Erythroblast (primary cell): ENCODE measurements at regions not wholly inside any gene's neighbourhood (a gene's known extent, or its start where the extent isn't known, plus 50 kb on each side); places are given as distances from the start of the nearest gene placed in this dataset.

Experiments used
- DNase-seq, 2 experiments: peaks; one replicate each; lab custom pipeline; 2025; lab: John Stamatoyannopoulos, UW
- GATA1 ChIP-seq: IDR thresholded peaks from 2 replicates; pipeline ENCODE4 v1.6.1; 2011; ENCODE audit warnings: low read depth, mild to moderate bottlenecking, control low read depth, low read length, moderate library complexity
- POLR2A ChIP-seq: IDR thresholded peaks from 2 replicates; pipeline ENCODE4 v1.6.1; 2011; ENCODE audit warnings: mild to moderate bottlenecking, low read length

DNA sequence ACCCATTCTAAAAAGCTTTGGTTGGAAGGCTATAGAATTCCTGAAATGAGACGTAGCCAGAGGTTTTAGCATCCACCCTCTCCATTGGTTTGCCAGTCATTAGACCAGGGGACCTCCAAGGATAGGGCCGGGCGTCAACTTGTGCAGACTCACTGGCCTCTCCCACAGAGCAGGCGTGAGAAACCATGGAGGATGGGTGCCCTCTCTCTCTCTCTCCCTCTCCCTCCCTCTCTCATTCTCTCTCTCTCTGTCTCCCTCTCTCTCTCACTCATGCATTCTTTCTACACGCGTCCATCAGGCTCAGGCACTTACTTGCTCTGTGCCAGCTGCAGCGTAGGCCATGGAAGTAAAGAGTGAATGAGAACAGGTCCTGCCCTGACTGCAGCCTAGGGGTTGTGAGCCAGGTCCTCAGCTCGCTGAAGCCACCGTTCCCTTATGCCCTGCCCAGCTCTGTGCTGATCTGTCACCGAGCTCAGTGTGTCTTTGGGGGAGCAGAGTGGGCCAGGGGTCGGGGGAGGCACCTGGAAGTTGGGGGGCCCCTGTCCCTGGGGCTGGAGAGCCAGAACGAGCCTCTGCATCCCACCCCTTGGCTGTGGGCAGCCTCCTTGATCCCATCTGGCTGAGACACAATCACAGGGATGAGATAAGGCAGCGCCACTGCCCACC, 304.4 kb upstream of the HS6ST1 start:
- TF ChIP-seq GATA1 (no peak), POLR2A (no peak)
- no peak for DNase-seq

DNA sequence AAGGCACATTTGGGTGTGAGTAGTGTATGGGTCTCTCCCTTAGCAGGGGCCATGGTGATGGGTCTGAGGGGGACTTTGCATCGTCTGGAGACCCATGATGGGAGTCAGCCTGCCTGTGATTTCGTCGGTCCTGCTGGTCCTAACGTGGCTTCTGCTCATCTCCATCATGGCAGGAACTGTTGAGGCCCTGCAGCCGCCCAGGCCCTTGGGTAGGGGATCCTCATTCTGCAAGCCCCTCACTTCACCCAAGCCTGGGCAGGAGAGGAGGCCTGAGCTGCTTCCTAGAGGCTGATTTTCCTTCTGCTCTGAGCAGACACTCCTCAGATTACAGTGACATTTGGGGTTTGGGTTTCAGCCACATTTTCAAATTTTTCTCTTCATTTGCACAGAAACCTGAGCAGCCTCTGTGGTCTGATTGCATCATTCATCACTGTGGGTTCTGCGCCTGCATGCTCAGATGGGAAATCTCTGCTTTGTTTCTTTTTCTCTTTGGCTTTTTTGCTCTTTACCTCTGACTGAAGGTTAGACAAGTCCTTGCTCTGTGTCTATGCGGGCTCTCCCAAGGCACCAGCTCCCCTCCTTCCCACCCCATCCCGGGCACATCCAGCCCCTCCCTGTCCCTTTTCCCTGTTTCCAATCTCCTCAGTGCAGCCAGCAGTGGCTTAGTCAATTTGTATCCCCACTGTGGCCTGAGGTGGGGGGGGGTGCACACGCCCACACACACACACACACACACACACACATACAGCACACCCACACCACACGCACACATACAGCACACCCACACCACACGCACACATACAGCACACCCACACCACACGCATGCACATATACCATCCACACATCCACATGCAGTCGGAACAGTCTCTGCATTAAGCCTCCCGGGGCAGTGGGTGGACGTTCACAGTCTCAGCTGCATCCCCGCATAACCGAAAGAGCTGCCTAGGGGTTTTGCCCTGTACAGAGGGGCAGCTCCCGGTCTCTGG, 305.4 kb upstream of the HS6ST1 start:
- no peak for DNase-seq
- TF ChIP-seq POLR2A: no peak
- no peak for TF ChIP-seq GATA1

DNA sequence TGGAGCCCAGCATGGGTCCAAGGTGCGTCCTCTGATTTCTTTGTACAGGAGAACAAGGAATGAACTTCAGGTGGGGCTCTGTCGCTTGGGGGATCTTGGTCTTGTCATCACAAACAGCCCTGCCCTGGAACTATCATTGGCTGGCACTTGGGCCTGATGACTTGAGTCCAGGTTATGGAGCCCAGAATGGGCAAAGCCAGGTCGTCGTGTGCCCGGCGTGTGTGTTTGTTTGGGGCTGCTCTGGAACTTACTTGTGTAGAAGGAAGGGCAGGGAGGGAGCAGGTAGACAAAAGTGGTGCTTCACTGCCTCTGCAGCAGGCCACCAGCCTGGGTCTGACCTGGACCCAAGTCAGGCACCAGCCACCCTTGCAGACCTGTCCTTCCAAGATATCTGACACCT, 306.3 kb upstream of the HS6ST1 start:
- no peak for DNase-seq
- TF ChIP-seq GATA1: no peak
- TF ChIP-seq POLR2A: no peak

DNA sequence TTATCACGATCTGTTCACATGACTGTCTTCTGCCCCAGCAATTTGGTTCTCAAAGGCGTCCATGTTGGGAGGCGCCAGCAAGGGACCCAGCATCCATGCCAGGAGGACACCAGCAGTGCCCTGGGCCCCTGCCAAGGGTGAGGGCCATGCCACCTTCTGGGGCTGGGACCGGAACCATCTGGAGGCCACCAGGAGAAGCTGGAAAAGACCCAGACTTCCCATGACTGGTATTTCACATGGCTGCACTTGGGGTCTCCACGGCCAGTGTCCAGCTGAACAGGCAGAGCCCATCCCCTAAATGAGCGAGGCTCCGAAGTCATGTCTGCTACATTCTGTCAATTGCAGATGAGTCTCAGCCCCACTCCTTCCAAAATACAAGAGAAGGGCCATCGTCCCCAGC, 306.8 kb upstream of the HS6ST1 start:
- TF ChIP-seq GATA1: no peak
- TF ChIP-seq POLR2A: no peak
- no peak for DNase-seq

DNA sequence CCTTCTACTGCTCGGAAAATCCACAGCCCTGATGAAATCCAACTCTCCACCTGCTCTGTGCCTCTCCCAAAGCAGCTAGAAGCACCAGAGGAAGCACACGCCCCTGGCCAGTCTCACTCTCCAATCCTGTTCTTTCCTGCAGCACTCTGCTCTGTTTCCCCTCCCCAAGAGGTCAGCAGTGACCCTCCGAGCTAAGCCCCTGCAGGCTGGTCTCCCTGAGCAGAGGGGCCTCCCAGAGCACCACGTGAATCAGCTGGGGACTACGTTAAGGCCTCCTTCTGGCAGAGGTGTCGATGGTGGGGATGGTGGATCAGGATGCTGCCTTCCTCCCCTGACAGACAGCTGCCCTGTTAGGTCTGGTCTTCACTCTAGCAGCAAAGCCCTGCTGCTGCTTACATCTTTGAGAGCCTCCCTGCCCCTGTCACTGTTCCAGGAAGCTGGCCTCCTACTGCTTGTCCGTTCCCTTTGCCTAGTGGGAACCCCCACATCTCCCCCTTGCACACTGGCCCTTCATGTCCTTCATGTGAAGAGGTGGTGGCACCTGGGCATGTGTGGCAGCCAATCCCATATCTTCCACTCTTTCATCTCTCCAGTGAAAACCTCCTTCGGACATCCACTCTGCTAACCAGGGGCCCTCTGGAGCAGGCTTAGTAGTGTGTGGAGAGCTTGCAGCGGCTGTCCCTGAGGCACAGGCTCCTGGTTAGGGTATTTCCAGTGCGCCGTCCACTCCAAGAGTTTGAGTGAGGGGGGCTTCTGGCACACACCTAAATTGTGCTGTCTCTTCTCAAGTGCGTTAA, 307.5 kb upstream of the HS6ST1 start:
- TF ChIP-seq POLR2A: no peak
- no peak for TF ChIP-seq GATA1
- no peak for DNase-seq

DNA sequence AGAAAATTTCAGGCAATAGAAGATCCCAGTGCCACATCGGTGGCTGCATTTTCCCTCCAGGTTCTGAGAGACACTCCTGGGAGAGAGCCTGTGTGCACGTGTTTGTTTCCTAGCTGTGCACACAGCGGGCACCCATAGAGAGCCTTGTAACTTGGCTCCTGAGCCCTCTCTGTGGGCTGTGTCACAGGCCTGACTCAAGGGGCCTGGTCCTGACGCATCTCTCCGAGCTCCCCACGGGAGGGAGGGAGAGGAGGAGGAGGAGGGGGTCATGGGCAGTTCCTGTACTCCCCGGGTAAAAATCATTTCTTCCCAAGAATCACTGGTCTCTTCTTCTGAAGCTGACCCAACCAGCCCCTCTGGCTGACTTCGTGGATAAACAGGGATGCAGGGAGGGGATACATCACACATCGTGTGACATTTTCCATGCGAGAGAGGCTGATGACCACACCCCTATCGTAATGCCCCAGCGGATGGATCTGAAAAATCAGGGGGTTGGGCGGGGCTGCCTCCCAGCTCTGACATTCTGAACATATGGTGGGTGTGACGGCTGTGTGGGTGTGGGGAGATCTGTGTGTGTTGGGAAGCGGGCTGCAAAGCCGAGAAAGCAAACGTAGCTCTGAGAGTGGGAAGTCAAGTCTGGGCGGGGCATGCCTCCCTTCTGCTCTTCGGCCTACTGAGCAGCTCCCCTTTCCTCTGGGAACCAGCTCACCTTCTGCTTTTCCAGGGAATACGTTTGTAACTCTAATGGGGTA, 308.3 kb upstream of the HS6ST1 start:
- DNase-seq: no peak
- TF ChIP-seq GATA1 (no peak), POLR2A (no peak)

DNA sequence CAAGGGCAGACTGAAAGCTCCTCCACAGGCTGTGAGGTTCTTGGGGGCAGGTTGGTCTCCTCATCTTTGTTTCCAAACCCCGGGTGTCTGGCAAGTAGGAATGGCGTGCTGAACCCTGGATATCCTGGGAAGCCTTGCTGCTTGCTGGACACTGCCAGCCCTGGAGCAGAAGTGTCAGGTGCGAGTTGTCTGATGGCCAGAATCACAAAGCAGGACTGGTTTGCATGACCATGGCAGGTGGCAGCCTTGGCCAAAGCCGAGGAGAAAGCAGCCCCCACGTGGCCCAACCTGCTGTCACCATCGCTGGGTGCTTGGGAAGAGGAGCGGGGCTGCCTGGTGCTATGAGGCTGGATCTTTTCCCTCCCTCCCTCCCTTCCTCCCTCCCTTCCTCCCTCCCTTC, 309.5 kb upstream of the HS6ST1 start:
- no peak for DNase-seq
- TF ChIP-seq POLR2A (no peak), GATA1 (no peak)

DNA sequence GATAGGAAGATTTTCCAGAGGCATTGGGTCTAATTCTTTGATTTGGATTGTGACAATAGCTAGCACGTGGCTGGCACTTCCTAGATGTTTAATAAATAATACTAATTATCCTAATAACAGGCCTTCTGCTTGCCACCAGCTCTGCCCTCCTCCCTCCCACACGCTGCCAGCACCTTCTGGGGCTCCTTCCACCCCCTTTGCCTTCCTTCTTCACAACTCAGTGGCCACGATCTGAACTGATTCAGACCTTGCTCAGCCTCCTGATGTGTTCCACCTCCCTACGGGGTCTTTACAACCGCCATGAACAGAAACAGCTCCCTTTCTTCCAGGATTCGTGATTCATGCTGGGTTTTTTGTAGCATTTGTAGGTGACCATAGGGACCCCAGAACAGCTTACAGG, 310.3 kb upstream of the HS6ST1 start:
- TF ChIP-seq POLR2A (no peak), GATA1 (no peak)

DNA sequence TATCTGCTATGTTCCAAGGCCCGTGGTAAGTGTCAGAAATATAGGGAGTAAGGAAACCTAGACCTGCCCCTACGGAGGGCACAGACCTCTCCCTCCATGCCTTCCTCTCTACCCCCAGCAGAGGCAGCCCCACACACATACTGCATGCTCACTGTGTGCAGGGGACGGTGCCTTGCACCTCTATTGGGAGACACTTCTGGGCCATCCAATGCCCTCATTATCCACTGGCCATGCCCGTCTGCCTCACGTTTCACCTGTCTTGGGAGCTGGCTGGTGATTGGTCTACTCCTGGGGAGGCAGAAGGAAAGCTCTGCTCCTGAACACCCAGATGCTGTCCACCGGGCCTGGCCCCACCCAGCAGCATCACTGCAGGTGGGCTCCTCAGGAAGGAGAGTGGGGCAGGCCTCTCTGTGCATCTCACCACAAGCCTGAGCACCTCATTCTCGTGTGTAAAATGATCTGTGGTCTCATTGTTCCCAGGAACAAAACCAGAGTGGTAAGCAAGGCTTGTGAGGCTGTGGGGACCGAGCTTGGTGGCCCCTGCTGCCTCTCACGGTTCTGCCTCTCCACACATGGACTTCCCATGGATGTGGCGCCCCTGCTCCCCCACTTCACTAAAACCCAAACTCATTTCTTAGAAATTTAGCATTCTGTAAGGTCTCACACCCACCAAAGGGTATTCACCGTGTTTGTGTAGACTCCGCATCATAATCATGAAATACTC, 312.5 kb upstream of the HS6ST1 start:
- no peak for DNase-seq

More for the DNA sequence above, 310.3 kb upstream of the HS6ST1 start:
- DNase-seq: no peak

DNA sequence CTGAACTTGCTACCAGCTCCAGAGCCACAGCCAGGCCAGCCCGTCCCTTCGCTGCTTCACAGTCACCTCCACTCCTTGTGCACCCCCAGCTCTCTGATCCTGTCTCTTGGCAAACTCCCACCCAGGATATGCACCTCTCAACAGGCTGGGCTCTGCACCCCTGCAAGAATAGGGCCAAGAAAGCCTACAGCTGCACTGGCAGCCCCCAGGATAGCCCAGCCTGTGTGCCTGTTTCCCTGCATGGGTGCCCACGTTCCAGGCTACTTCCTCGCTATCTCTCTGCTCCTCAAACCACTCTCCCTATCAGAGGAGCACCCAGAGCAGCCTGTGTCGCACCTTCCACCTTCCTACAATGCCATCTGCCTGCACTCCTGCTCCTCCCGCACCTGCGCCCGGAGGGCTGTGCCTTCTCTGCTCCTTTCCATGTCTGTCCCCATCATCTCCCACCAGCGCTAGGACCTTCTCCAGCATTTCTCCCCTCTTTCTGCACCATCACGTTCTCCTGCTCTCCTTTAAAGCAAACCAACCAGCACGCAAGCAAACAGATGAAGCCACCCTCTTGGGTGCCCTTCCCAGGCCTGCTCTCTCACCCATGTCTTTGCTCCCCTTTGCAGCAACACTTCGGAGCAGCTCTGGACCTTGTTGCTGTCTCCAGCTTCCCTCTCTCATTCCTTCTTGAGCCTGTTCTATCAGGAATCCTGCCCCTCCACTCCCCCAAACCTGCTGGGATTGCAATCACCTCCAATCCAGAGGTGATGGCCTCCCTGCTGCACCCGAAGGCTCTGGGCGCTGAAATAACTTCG, 313.2 kb upstream of the HS6ST1 start:
- DNase-seq: no peak
- TF ChIP-seq GATA1 (no peak), POLR2A (no peak)

More for the DNA sequence above, 312.5 kb upstream of the HS6ST1 start:
- TF ChIP-seq POLR2A: no peak
- no peak for TF ChIP-seq GATA1

DNA sequence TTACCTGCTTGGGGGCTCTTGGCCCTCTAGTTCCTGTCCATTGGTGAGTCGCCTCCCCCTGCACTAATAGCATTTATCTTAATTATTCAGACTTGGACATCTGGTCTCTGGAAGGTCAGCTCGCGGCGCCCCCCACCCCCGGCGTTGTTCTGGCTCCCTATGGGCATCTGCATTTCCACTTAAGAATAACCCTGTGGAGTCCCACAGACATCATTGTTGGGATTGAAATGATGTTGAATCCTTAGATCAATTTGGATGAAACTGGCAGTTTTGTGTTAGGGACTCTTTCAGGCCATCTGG, 313.8 kb upstream of the HS6ST1 start:
- no peak for DNase-seq
- TF ChIP-seq GATA1 (no peak), POLR2A (no peak)

DNA sequence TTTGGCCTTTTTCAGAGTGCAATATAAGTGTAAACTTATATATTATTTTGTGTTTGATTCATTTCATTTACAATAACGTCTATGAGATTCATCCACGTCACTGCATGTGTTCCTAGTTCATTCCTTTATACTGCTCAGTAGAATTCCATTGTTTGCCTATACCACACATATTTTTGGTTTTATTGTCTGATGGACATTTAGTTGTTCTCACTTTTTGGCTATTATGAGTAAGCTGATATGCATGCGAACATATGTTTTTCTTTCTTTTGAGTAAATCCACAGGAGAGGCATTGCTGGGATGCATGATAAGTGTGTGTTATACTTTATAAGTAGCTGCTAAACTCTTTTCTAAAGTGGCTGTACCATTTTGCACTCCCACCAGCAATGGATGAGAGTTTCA, 314.8 kb upstream of the HS6ST1 start:
- DNase-seq: no peak
- TF ChIP-seq GATA1 (no peak), POLR2A (no peak)
